ENCODE measurements at regions not wholly inside any gene's neighbourhood (a gene's known extent, or its start where the extent isn't known, plus 50 kb on each side); places are given as distances from the start of the nearest gene placed in this dataset.
"Not testable (repeated sequence)": the region's sequence is repeated elsewhere in the genome, so short reads cannot be mapped to it uniquely, and the experiment has no call there.

DNA sequence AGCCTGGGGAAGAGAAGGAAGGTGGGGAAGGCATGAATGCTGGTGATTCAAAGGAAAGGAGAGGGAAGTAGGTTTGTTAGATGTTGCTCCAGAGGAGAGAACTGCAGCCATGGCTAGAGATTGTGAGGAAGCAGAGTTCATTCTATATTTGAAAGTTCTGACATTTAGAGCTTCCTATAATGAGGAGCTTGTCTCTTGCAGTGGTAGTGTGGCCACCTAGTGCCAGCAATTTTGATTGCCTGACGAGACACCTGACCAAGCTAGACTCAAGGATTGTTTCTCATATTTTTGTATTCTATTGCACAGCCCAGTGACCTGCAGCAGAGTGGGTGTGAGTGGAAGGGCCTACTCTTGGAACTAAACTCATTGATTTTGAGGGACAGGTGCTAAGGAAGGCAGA is 116.2 kb upstream of the GOLGA6L4 start:
- H3K56ac ChIP-seq (ENCODE audit: extremely low read depth, insufficient read depth, low read length); H3K36me3 ChIP-seq (ENCODE audit: control insufficient read depth, insufficient read depth, low read length); H3K18ac ChIP-seq (ENCODE audit: low read depth, low read length); CTCF ChIA-PET; H3K14ac ChIP-seq (replicated peaks; ENCODE audit: low read depth, low read length); H4K91ac ChIP-seq (ENCODE audit: insufficient read depth, low read depth, low read length); H2BK5ac ChIP-seq (ENCODE audit: low read depth, low read length, poor library complexity, severe bottlenecking); H2AK9ac ChIP-seq (replicated peaks; ENCODE audit: low read depth, low read length, poor library complexity); H2AFZ ChIP-seq (replicated peaks; ENCODE audit: low read length, poor library complexity); H3K4me3 ChIP-seq (ENCODE audit: insufficient read depth, low read depth, low read length); H3K27ac ChIP-seq (ENCODE audit: insufficient read depth, low read length); H3K4me2 ChIP-seq (ENCODE audit: low read depth, low read length); DNase-seq; H3K9me1 ChIP-seq (ENCODE audit: insufficient read depth, low read length); dilution Hi-C loops (cut with HindIII; ENCODE audit: low sequenced_read_pairs, unreplicated experiment); H3K4me1 ChIP-seq (ENCODE audit: control insufficient read depth, insufficient read depth, low read length); H3K4ac ChIP-seq (ENCODE audit: low read depth, low read length); BruUV-seq (replicated peaks); H3K9me3 ChIP-seq (ENCODE audit: control insufficient read depth, insufficient read depth, low read length); H4K8ac ChIP-seq (ENCODE audit: low read depth in 2 of 2, low read length in 2 of 2); H2AK5ac ChIP-seq (ENCODE audit: low read depth, low read length); in situ Hi-C loops (cut with MboI; ENCODE audit: low sequenced_read_pairs); H4K20me1 ChIP-seq (ENCODE audit: insufficient read depth, low read length); H3K23ac ChIP-seq (ENCODE audit: low read depth, low read length); POLR2A ChIA-PET (ENCODE audit: unreplicated experiment); ATAC-seq (ENCODE audit: low read depth); H2BK15ac ChIP-seq (ENCODE audit: low read depth, low read length); H2BK20ac ChIP-seq (ENCODE audit: low read depth, low read length); H3K27me3 ChIP-seq (ENCODE audit: control insufficient read depth, insufficient read depth, low read length); H3K79me1 ChIP-seq (ENCODE audit: low read depth in 1 of 2, low read length in 2 of 2); H4K5ac ChIP-seq (ENCODE audit: low read depth, low read length); H2BK120ac ChIP-seq (ENCODE audit: low read depth, low read length); intact Hi-C loops (cut with micrococcal nuclease); H3K9ac ChIP-seq (ENCODE audit: low read depth, low read length): not testable (repeated sequence)
- WGBS, 2 experiments (ENCODE audit: extremely low coverage in 2 of 2, insufficient read length in 1 of 2) = no CpG with 5 or more reads among the region's 1 CpG

DNA sequence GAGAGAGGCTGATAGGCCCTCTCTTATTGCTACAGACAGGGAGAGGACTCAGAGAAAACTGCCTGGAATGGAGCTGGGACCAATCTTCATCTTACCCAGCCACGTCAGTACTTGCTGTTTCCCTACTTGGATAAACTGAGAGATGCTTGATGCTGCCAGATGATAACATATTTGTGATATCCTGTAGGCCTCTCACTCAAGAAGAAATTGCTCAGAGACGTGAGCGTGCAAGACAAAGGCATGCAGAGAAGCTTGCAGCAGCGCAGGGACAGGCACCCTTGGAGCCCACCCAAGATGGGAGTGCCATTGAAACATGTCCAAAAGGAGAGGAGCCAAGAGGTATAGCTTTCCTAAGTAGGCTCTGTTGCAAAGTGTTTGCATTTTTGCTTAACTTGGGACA is 114.7 kb upstream of the GOLGA6L4 start:
- in situ Hi-C loops (cut with MboI; ENCODE audit: low sequenced_read_pairs); H3K36me3 ChIP-seq (ENCODE audit: control insufficient read depth, insufficient read depth, low read length); H3K23ac ChIP-seq (ENCODE audit: low read depth, low read length); H2AK9ac ChIP-seq (replicated peaks; ENCODE audit: low read depth, low read length, poor library complexity); H3K4me3 ChIP-seq (ENCODE audit: insufficient read depth, low read depth, low read length); POLR2A ChIA-PET (ENCODE audit: unreplicated experiment); H2BK5ac ChIP-seq (ENCODE audit: low read depth, low read length, poor library complexity, severe bottlenecking); H2BK120ac ChIP-seq (ENCODE audit: low read depth, low read length); H2BK15ac ChIP-seq (ENCODE audit: low read depth, low read length); DNase-seq; H4K20me1 ChIP-seq (ENCODE audit: insufficient read depth, low read length); intact Hi-C loops (cut with micrococcal nuclease); H3K4ac ChIP-seq (ENCODE audit: low read depth, low read length); H3K4me1 ChIP-seq (ENCODE audit: control insufficient read depth, insufficient read depth, low read length); H3K9me3 ChIP-seq (ENCODE audit: control insufficient read depth, insufficient read depth, low read length); H3K56ac ChIP-seq (ENCODE audit: extremely low read depth, insufficient read depth, low read length); H2AFZ ChIP-seq (replicated peaks; ENCODE audit: low read length, poor library complexity); H4K8ac ChIP-seq (ENCODE audit: low read depth in 2 of 2, low read length in 2 of 2); H2AK5ac ChIP-seq (ENCODE audit: low read depth, low read length); H3K9me1 ChIP-seq (ENCODE audit: insufficient read depth, low read length); H3K27ac ChIP-seq (ENCODE audit: insufficient read depth, low read length); dilution Hi-C loops (cut with HindIII; ENCODE audit: low sequenced_read_pairs, unreplicated experiment); H3K14ac ChIP-seq (replicated peaks; ENCODE audit: low read depth, low read length); H2BK20ac ChIP-seq (ENCODE audit: low read depth, low read length); H3K79me1 ChIP-seq (ENCODE audit: low read depth in 1 of 2, low read length in 2 of 2); H3K4me2 ChIP-seq (ENCODE audit: low read depth, low read length); H3K18ac ChIP-seq (ENCODE audit: low read depth, low read length); H4K91ac ChIP-seq (ENCODE audit: insufficient read depth, low read depth, low read length); BruUV-seq (replicated peaks); H3K9ac ChIP-seq (ENCODE audit: low read depth, low read length); H3K27me3 ChIP-seq (ENCODE audit: control insufficient read depth, insufficient read depth, low read length); H4K5ac ChIP-seq (ENCODE audit: low read depth, low read length): not testable (repeated sequence)
- CTCF ChIA-PET = interaction anchor here (0.6 kb wide), 1 partner anchor 27 kb away, joined by 4 read pairs; no protein-coding TSS in a partner anchor
- WGBS, 2 experiments (ENCODE audit: extremely low coverage in 2 of 2, insufficient read length in 1 of 2) = no CpG with 5 or more reads among the region's 4 CpGs
- peak; percentile 42 for ATAC-seq (ENCODE audit: low read depth)
